ENCODE measurements at regions not wholly inside any gene's neighbourhood (a gene's known extent, or its start where the extent isn't known, plus 50 kb on each side); places are given as distances from the start of the nearest gene placed in this dataset.

- DNase-seq: no peak
Observed at GRCh38 chr20:60431349-60431748, 473.1 kb downstream of the CDH26 start.

GRCh38 chr20:60437418-60437817 is 479.2 kb downstream of the CDH26 start:
- no peak for DNase-seq

DNA sequence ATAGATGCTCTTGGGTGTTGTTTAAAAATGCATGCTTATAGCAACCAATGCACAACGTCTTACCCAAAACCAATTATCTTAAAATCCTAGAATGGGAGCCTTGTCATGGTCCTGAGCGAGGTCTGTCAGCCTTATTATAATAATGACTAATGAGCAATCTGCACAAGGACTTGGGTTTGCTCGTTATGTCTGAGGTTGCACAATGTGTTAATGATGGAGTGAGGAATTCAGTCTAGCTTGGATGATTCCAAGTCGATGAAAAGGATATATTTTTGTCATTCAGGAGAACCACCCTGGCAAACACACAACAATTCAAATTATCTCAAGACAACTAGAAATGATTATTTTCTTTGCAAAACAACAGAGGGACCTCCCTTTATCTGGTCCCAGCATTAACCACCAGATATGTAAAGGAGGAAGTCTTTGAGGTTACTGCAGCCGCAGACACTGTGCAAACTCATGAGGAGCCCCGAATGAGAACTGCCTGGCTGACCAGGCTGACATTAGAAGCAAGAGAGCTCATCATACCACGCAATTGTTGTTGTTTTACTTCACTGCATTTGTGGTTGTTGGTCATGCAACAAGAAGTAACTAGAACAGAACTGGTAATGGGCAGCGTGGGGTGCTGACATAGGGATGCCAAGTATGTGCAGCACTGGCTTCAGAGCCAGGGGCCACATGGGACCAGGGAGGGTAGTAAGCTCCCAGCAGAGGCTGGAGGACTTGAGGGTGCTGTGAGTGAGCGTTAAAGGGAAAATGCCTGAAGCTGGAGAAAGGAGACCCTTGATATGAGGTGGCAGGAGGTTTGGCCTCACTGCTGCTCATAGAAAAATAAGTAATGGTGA is 488.3 kb downstream of the CDH26 start:
- no peak for DNase-seq

GRCh38 chr20:60447703-60448102 is 489.5 kb downstream of the CDH26 start:
- DNase-seq: no peak

DNA sequence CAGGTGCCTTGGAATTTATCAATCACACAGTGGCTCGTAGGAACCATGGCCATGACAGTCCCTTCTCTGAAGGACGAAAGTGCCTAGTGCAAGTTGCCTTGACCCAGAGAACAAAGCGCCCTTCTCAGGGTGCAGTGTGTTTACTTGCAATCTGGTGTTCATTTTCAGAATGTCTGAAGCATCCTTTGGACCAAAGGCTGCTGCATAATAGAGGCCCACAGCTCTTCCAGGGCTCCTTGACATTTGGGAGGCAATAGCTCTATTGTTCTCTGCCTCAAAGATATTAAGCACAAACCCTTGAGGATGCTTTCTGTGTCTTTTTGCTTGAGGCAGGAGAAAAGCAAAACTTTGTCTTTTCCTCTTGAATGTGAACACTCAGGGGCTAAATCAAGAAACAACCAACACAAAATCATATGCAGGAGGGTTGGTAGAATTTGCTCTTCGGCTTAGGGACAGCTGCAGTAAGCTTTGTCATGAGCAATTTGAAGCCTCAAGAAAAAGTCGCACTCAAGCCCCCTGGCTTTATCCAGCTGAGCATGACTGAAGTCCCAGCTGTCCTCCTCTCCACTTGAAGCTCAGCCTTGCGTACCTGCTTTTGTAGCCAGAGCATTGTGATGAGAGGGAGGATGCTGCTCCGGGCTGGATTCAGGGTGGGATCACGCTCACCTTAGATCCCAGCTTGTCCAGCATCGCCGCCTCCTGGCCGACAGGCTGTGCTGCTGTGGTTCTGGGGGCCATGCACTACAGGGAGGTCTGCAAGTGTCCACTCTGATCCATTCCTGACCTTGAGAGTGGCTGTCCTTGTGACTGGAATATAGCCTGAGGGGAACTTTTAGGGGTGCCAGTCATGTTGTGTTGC is 495.4 kb downstream of the CDH26 start:
- DNase-seq: no peak

DNA sequence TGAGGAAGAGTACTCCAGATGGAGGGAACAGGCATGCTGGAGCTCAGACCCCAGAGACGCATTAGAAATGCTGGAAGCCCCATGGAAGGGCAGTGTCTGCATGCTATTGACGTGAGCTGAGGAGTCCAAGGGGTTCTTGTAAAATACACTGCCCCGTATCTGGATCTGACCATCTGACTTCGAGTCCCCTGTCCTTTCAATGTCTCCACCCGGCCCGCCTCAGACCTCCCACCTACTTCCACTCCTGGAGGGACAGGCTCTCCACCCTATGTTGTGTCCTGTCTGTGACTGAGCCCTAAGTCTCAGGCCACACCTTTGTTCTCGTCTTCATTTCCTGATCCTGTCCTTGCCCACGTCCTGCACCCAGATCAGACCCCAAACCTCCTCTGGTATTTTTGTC is 496.3 kb downstream of the CDH26 start:
- no peak for DNase-seq

DNA sequence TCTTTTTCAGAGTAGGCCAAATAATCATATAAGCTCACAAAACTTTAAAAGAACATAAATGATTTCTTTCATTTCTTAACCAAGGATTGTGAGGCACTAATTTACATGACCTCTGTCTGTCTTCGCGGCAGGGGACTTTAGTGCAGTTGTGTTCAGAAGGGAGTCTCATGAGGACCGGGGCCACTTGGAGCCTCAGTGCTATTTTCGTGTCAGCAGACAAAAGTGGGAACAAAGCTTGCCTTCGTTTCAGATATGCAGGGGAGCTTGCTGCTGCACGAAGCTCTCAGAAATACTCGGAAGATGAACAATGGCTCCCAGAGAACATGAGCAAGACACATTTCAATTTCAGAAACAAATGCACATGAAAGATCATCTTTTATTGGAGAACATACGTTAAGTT is 497.0 kb downstream of the CDH26 start:
- no peak for DNase-seq

DNA sequence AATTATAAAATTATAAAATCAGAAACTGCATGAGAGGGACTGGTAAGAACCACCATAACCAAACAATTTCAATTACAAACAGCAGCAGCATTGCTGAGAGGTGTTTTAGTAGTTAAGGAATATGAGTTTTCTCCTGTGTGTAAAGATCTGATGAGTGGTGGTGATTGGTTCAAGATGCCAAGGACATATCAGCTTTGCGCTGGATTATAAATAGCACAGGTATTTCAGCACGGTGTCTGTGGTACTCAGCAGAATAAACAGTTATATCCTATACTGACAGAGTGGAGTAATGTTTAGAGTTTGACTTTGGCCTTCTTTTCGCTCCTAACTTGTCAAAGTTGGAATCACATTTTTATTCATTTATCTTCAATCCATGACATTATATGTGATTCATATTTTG is 501.0 kb downstream of the CDH26 start:
- DNase-seq: no peak

DNA sequence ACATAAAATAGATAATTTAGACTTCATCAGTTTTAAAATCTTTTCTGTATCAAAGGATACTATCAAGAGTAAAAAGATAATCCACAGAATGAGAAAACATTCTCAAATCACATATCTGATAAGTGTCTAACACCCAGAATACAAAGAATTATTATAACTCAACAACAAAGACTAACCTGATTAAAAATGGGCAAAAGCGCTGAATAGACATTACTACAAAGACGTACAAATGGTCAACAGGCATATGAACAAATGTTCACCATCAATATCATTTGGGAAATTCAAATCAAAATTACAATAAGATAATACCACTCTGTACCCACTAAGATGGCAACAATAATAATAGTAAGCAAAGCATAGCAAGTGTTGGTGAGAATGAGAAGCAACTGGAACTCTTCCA is 503.8 kb downstream of the CDH26 start:
- DNase-seq: no peak

- no peak for DNase-seq
Observed at GRCh38 chr20:60463798-60464197, 505.6 kb downstream of the CDH26 start.

GRCh38 chr20:60465439-60465838 is 507.2 kb downstream of the CDH26 start:
- DNase-seq: no peak

- DNase-seq: no peak
Observed at GRCh38 chr20:60465993-60466686, 507.9 kb downstream of the CDH26 start.

- no peak for DNase-seq
Observed at GRCh38 chr20:60466687-60467022, 508.4 kb downstream of the CDH26 start.

GRCh38 chr20:60467078-60467477 is 508.9 kb downstream of the CDH26 start:
- DNase-seq: no peak

- DNase-seq: no peak
Observed at GRCh38 chr20:60467771-60468170, 509.5 kb downstream of the CDH26 start.

- DNase-seq: no peak
Observed at GRCh38 chr20:60469829-60470228, 511.6 kb downstream of the CDH26 start.

DNA sequence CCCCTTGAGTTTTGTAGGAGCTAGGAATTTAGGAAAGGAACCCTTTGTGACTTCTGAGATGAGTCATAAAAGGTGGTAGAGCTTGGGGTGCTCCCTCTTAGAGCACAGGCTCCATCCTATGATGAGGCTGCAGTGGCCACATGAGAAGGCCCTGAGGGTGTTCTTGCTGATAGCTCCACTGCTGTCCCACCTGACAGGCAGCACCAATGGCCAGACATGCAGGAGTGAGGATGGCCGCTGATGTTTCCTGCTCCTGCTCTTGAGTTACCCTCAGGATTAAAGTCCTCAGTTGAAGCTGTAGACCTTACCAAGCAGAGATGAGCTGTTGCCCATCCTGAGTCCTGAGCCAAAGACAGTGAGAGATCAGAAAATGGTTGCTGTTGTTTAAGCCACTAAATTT is 512.1 kb downstream of the CDH26 start:
- no peak for DNase-seq

- no peak for DNase-seq
Observed at GRCh38 chr20:60473211-60473610, 515.0 kb downstream of the CDH26 start.

DNA sequence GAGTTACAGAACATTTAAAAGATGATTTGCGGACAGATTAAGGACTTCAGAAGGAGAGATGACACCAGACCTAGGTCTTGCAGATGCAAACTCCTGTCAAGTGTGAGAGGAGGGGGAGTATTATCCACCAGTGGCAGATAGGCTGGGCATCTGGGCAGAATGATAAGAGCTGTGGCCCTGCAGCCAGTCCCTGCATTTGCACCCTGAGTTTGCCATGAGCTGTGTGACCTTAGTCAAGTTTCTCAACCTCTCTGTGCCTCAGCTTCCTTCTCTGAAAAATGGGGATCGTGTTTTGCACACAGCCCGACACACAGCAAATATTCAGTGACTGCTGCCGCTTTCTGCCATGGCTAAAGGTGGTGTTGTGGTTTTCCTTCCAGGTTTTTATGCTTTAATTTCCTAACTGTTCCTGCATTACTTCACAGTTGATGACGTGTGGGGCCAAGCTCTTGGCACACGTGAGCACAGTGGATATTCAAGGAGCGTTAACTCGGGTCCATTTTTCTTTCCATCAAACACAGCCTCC is 516.2 kb downstream of the CDH26 start:
- DNase-seq: no peak

DNA sequence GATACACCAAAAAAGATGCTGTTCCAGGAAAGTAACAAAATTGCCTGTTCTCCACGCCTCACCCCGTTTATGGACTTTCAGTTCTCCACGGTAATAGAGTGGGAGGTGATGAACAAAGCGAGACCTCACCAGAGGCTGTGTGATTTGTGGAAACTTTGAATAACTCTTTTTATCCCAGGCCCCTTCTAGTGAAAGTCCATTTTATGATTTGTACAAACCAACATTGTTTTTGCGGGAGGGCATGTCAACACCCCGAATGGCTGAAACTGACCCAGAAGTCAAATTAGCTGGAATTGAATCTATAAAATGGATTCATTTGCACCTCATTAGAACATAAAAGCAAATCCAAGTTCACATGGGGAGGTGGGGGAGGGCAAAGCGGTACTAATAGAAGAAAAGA is 517.8 kb downstream of the CDH26 start:
- no peak for DNase-seq

DNA sequence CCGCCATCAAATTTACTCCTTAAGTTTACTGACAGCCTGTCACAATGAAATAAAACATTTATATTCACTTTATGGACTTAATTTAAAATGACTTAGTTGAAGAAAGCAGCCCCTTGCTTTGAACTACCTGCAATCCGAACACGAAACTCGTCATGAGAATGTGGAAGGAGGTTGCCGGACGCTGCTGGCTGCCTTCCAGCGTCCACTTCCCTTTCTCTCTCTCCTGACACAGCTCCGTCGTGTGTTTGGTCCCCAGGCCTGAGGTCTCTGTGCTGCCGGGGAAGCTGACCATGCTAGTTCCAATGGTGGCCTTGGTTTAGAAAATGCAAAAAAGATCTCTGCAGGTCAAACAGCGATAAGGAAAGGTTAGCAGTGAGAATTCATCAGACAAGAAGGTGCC is 519.7 kb downstream of the CDH26 start:
- no peak for DNase-seq

GRCh38 chr20:60478533-60478932 is 520.3 kb downstream of the CDH26 start:
- DNase-seq: no peak

Data from right kidney (tissue), 1 donor.